MV-4-11 (cell line): ENCODE measurements at regions not wholly inside any gene's neighbourhood (a gene's known extent, or its start where the extent isn't known, plus 50 kb on each side); places are given as distances from the start of the nearest gene placed in this dataset.
A peak's percentile ranks its signal among the peaks of the same experiment; 100 is the strongest.

Experiments used
- DNase-seq: peaks from one replicate; lab custom pipeline; 2025; lab: John Stamatoyannopoulos, UW

DNA sequence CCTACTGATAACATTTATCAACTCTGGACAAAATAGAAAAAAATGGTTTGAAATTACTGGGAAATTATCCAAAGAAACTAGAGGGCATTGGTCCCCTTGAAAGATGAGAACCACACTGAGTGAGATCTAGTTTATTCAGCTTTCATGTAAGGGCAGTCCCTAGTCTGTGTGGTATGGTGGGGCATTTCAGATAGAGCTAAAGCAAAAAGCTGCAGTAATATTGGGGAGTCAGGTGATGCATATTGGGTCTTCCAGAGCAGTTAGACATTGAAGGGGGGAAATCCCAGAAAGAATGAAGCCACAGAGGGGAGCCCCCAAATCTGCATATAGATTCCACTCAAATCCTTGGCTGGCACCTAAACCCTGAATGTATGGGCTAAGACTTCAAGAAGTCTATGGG, 347.7 kb upstream of the POU3F1 start:
- no peak for DNase-seq

DNA sequence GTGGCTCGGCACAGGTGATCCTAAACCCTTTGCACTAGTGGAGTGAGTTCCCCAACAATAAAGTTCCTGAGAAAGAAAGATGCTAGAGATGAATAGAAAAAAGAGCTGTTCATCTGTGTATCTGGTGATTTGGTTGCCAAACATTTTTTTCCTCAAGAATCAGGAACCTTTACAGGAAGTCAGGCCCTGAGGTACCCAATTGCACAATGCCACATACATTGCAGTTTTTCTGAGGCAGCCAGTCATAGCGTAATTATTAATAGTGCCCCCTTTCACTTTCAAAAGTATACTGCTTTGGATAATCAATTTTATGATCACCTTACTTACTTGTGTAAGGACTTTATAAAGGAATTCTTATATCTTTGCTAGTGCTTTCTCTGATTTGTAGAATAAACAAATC, 346.3 kb upstream of the POU3F1 start:
- peak; percentile 16 for DNase-seq

DNA sequence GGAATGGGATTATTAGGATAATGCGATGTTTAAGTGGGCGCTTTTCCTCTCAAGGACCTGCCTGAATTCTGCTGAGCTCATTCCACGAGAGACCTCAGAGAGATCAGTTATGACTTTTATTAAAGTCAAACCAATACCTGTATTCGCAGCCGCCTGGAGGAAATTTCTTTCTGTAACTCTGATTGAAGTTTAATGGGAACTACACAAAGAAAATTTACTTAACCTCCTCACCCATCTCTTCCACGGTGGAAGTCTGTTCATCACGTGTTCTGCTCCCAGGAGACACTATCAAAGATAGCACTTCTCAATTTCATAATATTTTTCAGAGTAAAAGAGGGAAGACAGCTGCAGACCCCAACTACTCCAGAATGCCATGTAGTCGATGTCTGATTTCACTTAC, 334.7 kb upstream of the POU3F1 start:
- DNase-seq, result no peak

DNA sequence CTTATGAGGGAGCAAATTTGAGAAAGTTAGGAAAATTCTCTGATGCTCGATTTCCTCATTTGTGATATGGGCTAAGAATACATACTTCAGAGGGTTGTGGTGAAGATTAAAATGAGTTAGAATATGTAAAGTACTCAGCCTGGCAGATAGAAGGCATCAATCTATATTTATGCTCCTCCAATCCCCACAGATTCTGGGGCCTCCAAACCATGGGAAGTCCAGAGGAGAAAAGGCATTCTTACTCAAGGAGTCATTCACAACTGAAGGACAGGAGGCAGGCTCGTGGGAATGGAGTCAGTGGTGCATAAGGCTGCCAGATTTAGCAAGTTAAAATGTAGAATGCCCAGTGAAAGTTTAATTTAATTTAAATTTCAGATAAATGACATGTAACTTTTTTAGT, 330.0 kb upstream of the POU3F1 start:
- no peak for DNase-seq

DNA sequence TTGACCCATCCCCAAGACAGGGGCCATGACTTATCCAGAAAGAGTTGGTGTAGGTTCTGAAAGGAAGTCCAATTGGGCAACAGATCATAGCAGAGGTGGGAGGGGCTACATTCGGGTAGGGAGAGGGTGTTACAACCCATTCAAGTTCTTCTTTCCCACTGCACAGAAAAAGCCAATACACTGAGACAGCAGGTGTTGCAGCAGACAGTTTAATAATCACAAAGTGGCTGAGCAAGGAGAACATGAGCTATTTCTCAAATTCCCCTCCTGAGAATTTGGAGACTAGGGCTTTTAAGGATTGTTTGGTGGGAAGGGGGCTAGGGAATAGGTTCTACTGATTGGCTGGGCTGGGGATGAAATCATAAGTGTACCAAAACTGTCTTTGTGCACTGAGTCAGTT, 328.4 kb upstream of the POU3F1 start:
- DNase-seq, result no peak

DNA sequence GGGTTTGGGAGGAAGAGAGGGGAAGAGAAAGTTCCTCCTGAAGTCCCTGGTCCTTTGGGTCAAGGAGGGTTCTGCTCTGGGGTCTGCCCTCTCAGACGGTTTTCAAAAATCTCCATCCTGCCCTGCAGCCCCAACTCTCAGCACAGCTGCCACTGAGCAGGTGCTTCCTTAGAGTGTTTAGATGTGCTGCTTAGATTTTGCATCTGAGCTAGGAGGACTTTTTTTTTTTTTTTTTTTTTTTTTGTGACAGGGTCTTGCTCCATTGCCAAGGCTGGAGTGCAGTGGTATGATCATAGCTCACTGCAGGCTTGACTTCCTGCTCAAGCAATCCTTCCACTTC, 324.9 kb upstream of the POU3F1 start:
- no peak for DNase-seq

DNA sequence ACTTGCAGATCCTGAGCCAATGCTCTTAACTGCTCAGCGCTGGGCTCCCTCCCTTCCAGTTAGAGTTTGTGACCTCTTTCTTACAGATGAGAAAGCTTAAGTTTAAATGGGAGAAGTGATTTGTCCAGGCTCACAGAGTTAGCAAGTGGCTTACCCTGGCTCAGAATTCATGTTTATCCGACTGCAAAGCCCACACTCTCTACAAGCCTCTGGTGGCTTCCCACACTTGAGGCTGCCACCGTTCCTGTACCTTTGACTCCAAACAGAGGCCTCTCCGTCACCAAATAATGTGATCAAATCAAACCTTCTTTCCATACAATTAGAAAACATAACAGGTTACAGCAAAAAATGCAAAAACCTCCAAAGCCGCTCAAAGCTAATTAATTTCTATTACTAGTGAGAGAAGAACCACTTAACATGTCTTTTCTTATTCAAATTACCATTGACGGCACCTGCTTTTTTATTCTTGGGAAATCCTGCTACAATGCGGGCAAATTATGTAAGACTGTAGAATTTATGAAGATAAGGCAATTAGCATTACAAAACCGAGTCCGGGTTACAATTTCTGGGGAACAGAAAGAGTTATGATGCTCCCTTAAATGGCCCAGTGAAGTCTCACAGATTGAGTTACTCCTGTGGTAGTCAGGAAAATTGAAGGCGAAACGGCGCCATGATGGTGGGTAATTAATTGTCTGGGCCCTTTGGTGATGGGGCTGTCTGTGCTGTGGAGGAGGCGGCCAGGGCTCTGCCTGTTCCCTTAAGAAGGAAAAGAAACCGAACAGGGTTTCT, 324.3 kb upstream of the POU3F1 start:
- DNase-seq, result no peak

DNA sequence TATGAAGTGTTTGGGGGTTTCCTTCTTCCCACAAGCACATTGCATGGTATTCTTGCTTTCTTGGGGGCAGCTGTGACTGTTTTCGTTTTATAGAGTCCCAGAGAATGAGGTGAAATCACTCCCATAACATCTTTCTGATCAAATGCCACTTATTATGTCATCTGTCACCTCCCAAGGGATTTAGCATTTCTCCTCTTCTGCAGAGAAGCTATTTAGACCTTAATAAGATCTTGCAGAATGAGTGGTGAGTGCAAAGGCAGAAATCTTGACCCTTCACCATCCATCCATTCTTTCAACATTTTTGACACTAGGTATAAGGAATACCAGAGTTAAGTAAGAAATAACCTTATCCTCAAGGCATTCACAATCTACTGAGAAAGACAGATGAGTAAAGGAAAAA, 318.6 kb upstream of the POU3F1 start:
- no peak for DNase-seq

DNA sequence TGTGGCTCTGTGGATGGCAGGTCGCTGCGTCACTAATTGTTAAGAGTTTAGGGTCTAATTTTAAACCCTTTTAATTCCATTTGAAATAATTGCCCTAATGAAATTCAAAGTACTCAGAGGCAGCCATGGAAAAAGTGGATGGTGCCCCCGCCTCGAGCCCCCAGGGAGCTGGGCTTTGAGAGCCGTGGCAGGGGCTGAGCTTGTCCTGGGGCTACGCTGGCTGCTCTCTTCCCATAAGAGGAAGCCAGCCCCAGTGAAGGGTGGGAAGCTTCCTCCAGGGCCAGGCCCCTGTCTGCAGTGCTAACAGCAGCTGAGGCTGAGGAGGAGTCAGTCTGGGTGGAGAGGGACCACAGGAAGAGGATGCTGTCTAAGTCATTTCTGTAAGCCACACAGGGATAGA, 315.0 kb upstream of the POU3F1 start:
- no peak for DNase-seq

DNA sequence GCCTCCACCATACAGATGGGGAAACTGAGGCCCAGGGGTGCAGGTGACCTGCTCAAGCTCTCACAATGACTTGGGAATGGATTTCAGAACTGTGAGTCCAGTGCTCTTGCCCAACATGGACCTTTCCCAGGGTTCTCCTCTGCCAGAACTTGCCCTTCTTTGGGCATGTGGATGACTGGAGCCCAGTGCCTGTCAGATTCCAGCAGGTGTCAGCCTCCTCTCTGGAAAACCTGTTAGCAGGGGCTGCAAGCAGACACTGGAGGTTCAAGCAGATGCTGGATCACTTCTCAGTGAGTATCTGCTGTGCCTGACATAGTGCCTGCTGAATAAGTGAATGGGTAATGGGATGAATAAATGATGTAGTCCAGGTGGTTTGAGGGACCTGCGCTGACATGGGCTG, 314.2 kb upstream of the POU3F1 start:
- DNase-seq, result no peak

DNA sequence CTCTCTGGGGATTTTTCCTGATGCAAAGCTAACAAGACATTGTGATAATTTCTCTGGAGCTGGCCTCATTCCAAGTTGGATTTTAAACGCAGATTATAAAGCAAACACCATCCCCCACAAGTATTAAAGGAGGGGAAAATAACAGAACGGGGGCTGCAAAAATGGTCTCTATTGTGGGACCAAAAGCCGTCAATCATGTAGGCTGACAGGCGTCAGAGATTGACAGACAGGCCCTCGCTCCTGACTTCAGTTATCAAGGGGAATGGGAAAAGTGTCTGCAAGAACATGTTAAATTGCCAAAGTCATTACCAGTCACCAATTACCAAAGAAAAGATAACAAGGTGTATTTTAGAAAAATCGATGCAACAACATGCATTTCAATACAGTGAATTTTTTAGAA, 307.4 kb upstream of the POU3F1 start:
- DNase-seq, result no peak

DNA sequence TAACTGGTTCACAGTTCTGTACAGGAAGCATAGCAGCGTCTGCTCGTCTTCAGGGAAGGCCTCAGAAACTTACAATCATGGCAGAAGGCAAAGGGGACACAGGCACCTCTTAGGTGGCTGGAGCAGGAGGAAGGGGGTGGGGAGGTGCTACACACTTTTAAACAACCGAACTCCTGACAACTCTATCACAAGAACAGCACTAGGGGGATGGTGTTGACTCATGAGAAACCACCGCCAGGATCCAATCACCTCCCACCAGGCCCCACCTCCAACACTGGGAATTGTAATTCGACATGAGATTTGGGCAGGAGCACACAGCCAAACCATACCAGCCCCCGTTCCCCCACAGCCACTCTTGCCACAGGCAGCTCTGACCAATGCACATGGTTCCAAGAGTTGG, 306.3 kb upstream of the POU3F1 start:
- DNase-seq, result no peak

DNA sequence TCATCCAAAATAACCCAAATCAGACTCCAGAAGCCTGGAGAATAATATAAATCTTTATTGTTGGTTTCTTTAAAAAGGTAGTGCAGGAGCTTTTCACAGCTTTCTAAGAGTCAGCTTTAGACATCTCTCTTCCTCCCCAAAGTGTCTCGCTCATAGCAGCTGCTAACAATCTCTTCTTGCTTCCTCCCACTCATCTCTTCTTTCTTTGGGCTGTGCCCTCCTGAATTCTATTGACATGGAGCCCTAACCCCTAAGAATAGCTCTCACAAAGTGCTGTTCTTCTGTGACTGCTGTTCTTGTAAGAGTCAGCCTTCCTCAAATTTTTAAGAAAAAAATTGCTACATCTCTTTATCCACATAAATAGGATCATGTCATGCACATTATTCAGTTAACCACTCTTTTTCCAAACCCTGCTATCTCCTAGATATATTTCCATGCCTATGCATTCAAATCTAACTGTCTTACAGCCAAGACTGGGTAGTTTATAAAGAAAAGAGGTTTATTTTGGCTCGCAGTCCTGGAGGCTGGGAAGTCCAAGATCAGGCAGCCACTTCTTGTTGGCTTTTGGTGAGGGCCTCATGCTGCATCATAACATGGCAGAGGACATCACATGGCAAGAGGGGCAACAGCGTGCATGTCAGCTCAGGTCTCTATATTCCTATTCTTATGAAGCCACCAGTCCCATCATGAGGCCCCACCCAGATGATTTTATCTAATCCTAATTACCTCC, 301.0 kb upstream of the POU3F1 start:
- no peak for DNase-seq

DNA sequence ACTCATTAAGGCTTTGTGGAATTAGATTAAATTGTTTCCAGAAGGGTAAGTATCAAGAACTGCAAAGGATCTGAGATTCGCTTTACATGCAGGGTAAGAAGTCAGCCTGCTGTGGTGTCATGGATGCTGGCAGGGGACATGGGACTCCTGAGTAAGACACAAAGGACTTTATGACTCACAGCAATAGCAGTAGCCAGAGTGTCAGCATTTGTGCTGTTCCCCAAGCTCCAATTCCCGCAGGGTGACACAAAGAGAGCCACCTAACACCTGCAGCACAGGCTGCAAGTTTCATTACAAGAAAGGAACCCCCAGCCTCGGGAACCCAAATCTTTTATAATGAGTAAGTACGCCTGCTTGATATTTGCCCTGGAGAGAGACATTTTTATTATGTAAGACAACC, 298.1 kb upstream of the POU3F1 start:
- DNase-seq, result no peak

DNA sequence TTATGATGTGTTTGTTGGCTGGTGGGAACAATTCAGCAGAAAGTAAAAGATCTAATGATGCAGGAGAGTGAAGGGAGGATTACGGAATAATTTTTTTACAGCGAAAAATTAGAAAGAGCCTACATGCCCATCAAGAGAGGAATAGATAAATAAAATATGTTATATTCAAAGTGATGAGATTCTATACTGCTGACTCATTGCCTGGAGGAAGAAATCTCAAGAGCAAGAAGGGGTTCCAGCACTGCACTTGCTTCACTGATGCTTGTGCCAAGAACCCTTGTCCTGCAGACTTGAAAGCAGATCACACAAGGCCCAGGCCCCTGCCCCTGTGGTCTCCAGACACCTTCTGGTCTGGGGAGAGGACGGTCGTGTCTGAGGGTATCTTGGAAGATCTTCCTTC, 295.1 kb upstream of the POU3F1 start:
- DNase-seq, result no peak

DNA sequence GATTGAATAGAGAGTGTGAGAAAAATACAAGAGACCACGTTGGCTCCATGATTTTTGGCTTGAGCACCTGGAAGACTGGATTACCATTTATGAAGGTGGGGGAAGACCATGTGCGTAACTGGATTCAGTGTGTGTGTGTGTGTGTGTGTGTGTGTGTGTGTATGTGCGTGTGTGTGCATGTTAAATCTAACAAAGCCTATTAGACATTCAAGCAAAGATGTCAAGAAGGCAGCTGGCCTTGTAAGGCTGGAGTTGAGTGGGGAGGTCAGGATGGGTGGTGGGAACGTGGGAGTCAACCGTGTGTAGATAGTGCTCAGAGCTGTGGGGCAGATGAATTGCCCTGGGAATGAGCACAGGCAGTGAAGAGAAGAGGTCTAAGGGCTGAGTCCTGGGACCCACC, 293.8 kb upstream of the POU3F1 start:
- DNase-seq, result no peak

DNA sequence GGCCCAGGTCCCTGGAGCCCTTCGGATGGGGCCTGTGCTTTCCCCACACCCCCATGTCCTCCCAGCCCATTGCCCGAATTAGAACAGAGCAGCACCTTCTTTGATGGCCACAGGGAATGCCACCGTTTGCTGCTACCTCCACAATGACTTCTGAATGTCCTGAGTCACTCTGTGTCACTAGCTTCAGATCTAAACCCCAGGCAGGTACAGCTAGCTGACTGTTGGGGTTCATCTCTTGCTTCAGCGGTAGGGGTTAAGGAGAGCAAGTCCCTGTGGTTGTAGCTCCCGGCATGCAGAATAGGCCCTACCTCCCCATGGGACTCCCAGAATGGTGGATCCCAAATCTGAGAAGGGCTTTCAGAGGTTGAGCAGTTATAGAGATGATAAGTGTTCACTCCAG, 291.1 kb upstream of the POU3F1 start:
- no peak for DNase-seq

DNA sequence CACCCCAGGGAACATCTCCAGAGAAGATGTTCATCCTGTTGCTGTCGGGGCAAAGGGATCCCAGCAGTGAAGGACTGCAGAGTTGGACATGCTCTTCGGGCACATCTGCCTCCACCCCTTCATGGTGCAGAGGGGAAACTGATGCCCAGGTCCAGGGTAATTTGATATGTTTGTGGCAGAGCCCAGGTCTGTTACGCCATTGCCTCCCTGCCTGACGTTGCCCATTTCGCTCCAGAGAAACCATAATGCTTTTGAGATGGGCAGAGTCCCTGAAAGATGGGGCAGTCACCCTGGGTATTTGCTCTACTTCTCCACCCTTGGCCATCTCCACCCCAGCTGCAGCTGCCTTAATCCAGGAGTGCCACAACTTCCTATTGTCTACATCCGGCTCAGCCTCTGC, 290.4 kb upstream of the POU3F1 start:
- peak; percentile 30 for DNase-seq

DNA sequence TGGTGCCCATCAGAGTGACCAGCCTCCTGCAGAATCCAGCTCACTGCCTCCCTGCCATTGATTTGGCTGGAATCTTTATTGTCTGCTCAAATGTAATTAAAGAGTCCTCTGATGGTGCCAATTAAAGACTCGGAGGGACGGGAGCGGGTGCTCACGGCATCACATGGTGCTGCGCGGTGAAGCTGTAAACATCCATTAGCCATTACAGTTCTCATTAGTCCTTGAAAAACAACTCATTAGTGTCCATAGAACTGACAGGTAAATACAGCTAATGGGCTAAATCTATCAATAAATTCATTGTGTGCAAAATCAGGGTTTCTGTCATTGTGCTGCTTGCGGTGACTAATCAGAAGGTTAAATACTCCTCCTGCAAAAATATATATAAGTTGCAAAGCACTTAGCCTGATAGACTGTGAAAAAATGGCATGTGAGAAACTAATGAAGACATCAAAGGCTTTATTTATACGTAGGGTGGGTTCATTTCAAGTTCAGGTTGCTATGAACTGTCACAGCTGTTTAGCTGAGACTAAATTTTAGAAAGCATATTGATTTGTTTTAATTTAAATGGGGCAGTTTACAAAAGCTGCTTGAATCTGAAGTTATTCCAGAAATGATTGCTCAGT, 289.8 kb upstream of the POU3F1 start:
- DNase-seq, result no peak

DNA sequence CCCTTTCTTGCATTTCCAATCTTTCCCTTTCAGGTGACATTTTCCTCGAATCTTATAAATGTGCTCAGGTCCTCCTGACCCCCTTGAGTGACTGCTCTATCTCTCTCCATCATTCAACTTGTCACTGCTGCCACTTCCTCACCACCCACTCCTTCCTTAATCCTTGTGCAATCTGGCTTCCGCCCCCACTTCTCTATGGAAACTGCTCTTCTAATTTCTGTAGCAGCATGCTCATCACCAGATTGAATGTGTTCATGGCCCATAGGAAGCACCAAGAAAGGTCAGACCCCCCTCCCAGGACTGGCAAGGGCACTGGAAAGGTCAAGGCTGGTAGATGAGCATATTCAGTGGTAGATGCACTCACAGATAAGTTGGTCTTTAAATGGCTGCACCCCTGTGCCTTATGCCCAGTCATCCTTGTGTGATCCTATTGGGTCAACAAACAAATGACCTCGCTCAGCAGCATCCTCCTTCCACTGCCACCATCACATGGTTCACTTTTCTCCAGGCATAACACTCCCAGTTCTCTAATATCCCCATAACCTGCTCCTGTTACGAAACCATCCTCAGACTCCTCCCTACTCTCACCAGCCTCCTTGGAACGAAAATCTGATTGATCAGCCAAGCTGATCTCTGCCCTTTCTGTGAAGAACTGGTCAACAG, 288.5 kb upstream of the POU3F1 start:
- DNase-seq, result peak; percentile 81

DNA sequence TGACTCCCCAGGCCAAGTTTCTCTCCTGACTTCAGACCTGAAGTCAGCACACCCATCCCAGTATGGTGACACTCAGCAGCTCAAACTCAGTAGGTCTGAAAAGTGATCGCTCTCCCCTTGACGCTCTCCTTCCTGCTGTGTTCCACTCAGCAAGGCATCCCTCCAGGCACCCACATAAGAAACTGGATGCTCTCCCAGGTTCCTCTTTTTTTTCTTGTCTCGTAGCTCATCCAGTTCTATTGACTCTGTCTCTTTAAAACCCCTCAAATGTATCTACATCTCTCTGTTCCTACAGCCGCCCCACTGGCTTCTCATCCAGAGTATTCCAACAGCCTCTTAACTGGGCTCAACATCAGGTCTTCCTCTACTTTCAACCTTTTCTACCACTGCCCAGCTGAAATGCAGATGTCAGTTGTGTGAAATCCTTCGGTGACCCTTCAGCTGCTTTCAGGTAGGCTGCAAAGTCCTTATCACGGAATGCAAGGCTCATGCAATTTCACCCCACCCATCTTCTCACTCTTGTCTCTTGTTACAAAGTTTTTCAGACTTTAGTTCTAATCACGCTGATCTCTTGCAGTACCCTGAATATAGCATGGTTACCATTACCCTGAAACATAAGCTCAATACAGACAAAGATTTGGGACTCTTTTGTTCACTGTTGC, 286.2 kb upstream of the POU3F1 start:
- DNase-seq, result peak; percentile 57

DNA sequence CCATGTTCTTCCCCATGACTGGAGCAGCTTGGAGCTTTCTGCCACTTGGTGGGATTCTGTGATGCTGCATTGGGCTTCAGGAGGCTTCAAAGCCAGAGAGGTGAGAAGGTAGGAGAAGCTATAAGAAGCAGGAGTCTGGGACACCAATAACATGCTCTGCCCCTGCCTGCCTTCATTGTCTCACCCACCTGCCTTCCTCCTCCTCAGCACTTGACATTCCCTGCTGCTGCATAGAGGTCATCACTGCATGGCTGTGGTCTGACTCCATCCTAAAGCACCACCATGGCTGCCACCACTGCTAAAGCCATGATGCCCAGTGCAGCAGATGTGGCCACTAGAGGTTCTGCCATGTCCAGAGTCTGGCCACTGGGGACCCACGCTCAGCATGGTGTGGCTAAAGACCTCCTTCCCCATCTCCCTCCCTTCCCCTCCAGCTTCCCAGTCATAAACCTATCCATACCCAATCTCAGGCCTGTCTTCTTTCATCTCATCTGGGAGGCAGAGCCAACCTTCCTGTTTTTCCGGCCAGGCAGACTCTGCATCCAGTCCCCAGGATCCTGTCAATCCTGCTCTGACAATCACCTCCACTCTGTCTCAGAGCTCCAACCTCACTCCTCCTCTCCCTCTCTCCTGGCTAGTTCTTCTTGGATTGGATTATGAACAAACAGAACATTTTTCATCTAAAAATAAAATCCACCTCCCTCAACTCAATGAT, 285.1 kb upstream of the POU3F1 start:
- DNase-seq, result no peak
